ENCODE measurements at regions not wholly inside any gene's neighbourhood (a gene's known extent, or its start where the extent isn't known, plus 50 kb on each side); places are given as distances from the start of the nearest gene placed in this dataset.

DNA sequence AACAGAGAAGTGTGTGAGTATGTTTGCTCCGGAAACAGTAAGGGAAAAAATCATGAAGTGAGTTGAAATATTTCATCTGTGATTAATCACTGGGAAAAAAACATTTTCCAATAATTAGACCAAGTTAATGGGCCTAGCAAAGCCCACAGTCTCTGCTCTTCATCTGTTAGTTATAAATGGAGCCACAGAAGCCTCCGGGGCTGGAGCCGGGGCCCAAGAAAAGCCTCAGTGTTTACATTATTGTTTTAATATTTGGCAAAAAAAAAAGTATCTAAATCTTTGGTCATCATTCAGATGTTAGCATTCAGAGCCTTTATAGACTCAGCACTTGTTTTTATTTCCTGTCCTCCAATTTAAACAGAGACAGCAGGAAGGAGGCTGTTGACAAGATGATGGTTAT lies 115.0 kb downstream of the UBE2U start:
- no peak for DNase-seq (ENCODE audit: low spot score)
- H3K36me3 ChIP-seq (ENCODE audit: control insufficient read depth in 4 of 4, insufficient read depth in 3 of 4, low read depth in 1 of 4, low read length in 3 of 4): no peaks in the 10 kb centered on the region
- no peaks in the 10 kb centered on the region for H3K9me3 ChIP-seq (ENCODE audit: control insufficient read depth in 4 of 4, low read length in 3 of 4)
- no peaks in the 10 kb centered on the region for H3K27me3 ChIP-seq (ENCODE audit: control insufficient read depth in 4 of 4, insufficient read depth in 4 of 4, low read length in 3 of 4)
- no peak overlapping the region for H3K4me3 ChIP-seq (ENCODE audit: low read depth in 1 of 3, low read length in 3 of 3)
- TF ChIP-seq, protein P1, sequence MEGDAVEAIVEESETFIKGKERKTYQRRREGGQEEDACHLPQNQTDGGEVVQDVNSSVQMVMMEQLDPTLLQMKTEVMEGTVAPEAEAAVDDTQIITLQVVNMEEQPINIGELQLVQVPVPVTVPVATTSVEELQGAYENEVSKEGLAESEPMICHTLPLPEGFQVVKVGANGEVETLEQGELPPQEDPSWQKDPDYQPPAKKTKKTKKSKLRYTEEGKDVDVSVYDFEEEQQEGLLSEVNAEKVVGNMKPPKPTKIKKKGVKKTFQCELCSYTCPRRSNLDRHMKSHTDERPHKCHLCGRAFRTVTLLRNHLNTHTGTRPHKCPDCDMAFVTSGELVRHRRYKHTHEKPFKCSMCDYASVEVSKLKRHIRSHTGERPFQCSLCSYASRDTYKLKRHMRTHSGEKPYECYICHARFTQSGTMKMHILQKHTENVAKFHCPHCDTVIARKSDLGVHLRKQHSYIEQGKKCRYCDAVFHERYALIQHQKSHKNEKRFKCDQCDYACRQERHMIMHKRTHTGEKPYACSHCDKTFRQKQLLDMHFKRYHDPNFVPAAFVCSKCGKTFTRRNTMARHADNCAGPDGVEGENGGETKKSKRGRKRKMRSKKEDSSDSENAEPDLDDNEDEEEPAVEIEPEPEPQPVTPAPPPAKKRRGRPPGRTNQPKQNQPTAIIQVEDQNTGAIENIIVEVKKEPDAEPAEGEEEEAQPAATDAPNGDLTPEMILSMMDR (IDR thresholded peaks at IDR 0.05; ENCODE audit: low read depth, low read length, missing input control): no peak
- no peak for TF ChIP-seq JUND (IDR thresholded peaks at IDR 0.05)
- TF ChIP-seq, protein P2, sequence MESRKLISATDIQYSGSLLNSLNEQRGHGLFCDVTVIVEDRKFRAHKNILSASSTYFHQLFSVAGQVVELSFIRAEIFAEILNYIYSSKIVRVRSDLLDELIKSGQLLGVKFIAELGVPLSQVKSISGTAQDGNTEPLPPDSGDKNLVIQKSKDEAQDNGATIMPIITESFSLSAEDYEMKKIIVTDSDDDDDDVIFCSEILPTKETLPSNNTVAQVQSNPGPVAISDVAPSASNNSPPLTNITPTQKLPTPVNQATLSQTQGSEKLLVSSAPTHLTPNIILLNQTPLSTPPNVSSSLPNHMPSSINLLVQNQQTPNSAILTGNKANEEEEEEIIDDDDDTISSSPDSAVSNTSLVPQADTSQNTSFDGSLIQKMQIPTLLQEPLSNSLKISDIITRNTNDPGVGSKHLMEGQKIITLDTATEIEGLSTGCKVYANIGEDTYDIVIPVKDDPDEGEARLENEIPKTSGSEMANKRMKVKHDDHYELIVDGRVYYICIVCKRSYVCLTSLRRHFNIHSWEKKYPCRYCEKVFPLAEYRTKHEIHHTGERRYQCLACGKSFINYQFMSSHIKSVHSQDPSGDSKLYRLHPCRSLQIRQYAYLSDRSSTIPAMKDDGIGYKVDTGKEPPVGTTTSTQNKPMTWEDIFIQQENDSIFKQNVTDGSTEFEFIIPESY (IDR thresholded peaks at IDR 0.05): no peak
- TF ChIP-seq, protein P3, sequence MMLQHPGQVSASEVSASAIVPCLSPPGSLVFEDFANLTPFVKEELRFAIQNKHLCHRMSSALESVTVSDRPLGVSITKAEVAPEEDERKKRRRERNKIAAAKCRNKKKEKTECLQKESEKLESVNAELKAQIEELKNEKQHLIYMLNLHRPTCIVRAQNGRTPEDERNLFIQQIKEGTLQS (IDR thresholded peaks at IDR 0.05): no peak
- TF ChIP-seq RXRA (IDR thresholded peaks at IDR 0.05): no peak
- TF ChIP-seq GABPA (IDR thresholded peaks at IDR 0.05 in 1 of 2, conservative IDR thresholded peaks at IDR 0.05 in 1 of 2): no peak
- TF ChIP-seq, protein P4, sequence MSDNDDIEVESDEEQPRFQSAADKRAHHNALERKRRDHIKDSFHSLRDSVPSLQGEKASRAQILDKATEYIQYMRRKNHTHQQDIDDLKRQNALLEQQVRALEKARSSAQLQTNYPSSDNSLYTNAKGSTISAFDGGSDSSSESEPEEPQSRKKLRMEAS (IDR thresholded peaks at IDR 0.05): no peak
- TF ChIP-seq YY1 (IDR thresholded peaks at IDR 0.05): no peak
- TF ChIP-seq HNF4A (conservative IDR thresholded peaks at IDR 0.05): no peak
- TF ChIP-seq HNF4G (IDR thresholded peaks at IDR 0.05): no peak
- no peak for TF ChIP-seq FOXA2 (IDR thresholded peaks at IDR 0.05)
- TF ChIP-seq, protein P5, sequence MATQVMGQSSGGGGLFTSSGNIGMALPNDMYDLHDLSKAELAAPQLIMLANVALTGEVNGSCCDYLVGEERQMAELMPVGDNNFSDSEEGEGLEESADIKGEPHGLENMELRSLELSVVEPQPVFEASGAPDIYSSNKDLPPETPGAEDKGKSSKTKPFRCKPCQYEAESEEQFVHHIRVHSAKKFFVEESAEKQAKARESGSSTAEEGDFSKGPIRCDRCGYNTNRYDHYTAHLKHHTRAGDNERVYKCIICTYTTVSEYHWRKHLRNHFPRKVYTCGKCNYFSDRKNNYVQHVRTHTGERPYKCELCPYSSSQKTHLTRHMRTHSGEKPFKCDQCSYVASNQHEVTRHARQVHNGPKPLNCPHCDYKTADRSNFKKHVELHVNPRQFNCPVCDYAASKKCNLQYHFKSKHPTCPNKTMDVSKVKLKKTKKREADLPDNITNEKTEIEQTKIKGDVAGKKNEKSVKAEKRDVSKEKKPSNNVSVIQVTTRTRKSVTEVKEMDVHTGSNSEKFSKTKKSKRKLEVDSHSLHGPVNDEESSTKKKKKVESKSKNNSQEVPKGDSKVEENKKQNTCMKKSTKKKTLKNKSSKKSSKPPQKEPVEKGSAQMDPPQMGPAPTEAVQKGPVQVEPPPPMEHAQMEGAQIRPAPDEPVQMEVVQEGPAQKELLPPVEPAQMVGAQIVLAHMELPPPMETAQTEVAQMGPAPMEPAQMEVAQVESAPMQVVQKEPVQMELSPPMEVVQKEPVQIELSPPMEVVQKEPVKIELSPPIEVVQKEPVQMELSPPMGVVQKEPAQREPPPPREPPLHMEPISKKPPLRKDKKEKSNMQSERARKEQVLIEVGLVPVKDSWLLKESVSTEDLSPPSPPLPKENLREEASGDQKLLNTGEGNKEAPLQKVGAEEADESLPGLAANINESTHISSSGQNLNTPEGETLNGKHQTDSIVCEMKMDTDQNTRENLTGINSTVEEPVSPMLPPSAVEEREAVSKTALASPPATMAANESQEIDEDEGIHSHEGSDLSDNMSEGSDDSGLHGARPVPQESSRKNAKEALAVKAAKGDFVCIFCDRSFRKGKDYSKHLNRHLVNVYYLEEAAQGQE (IDR thresholded peaks at IDR 0.05): no peak
- TF ChIP-seq FOXA1 (IDR thresholded peaks at IDR 0.05): no peak
- no peak for TF ChIP-seq NR2F2 (IDR thresholded peaks at IDR 0.05)
- TF ChIP-seq SP1 (IDR thresholded peaks at IDR 0.05): no peak
- no peak overlapping the region for H3K9ac ChIP-seq (ENCODE audit: low read depth in 1 of 2, low read length in 2 of 2)
- H3K4me1 ChIP-seq (ENCODE audit: control insufficient read depth in 4 of 4, insufficient read depth in 4 of 4, low read length in 3 of 4): no peaks in the 10 kb centered on the region
- H3K27ac ChIP-seq (ENCODE audit: low read depth in 1 of 2, low read length in 2 of 2): no peak overlapping the region
- 84% methylated on average over 3 of the region's 3 CpGs for WGBS

DNA sequence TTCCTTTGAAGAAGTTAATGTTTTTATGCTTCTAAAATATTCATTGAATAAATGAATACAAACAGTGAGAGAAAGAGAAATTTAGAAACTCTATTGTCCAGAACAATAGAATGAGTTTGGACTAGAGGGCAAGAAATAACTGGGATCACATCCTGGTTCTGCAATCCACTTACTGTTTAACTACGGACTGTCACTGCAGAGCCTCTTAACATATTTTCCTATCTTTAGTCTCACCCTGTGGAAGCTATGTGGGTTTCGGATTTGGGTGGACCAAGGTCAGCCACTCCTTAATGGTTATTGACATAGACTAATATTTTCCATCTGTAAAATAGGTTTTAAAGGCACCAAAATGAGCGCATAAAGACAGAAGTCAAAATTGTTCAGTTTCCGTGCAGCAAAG lies 116.6 kb downstream of the UBE2U start:
- H3K4me3 ChIP-seq (ENCODE audit: low read depth in 1 of 3, low read length in 3 of 3): no peak overlapping the region
- 91% methylated on average over 4 of the region's 4 CpGs for WGBS
- H3K36me3 ChIP-seq (ENCODE audit: control insufficient read depth in 4 of 4, insufficient read depth in 3 of 4, low read depth in 1 of 4, low read length in 3 of 4): no peaks in the 10 kb centered on the region
- no peaks in the 10 kb centered on the region for H3K4me1 ChIP-seq (ENCODE audit: control insufficient read depth in 4 of 4, insufficient read depth in 4 of 4, low read length in 3 of 4)
- DNase-seq (ENCODE audit: low spot score): no peak
- H3K9me3 ChIP-seq (ENCODE audit: control insufficient read depth in 4 of 4, low read length in 3 of 4): no peaks in the 10 kb centered on the region
- no peak overlapping the region for H3K9ac ChIP-seq (ENCODE audit: low read depth in 1 of 2, low read length in 2 of 2)
- no peak overlapping the region for H3K27ac ChIP-seq (ENCODE audit: low read depth in 1 of 2, low read length in 2 of 2)
- H3K27me3 ChIP-seq (ENCODE audit: control insufficient read depth in 4 of 4, insufficient read depth in 4 of 4, low read length in 3 of 4): no peaks in the 10 kb centered on the region
- TF ChIP-seq HNF4G (IDR thresholded peaks at IDR 0.05) (peak; percentile 48), TAF1 (conservative IDR thresholded peaks at IDR 0.05) (no peak), FOXA2 (IDR thresholded peaks at IDR 0.05) (no peak), YY1 (IDR thresholded peaks at IDR 0.05) (no peak), SP1 (IDR thresholded peaks at IDR 0.05) (peak; percentile 19), HNF4A (conservative IDR thresholded peaks at IDR 0.05) (peak in 1 of 2 donors; percentile 80), RAD21 (IDR thresholded peaks at IDR 0.05) (no peak)
- TF ChIP-seq, protein P1 (IDR thresholded peaks at IDR 0.05; ENCODE audit: low read depth, low read length, missing input control): no peak
